GM18861 (cell line): ENCODE measurements at regions not wholly inside any gene's neighbourhood (a gene's known extent, or its start where the extent isn't known, plus 50 kb on each side); places are given as distances from the start of the nearest gene placed in this dataset.
"Not testable (repeated sequence)": the region's sequence is repeated elsewhere in the genome, so short reads cannot be mapped to it uniquely, and the experiment has no call there.

Experiments used
- ATAC-seq: cut with Tn5 transposase; IDR thresholded peaks from one replicate; pipeline ENCODE4 v1.9.1; 2021; ENCODE audit not compliant: unreplicated experiment

GRCh38 chr13:44051918-44052675, 172.4 kb downstream of the LACC1 start:
- no peak for ATAC-seq

GRCh38 chr13:44052780-44053184, 173.1 kb downstream of the LACC1 start:
- no peak for ATAC-seq

GRCh38 chr13:44053208-44053607, 173.5 kb downstream of the LACC1 start:
- no peak for ATAC-seq

- ATAC-seq = no peak
Observed at GRCh38 chr13:44054525-44054924, 174.8 kb downstream of the LACC1 start.

GRCh38 chr13:44055681-44056080, 176.0 kb downstream of the LACC1 start:
- ATAC-seq = not testable (repeated sequence)

- no peak for ATAC-seq
Observed at GRCh38 chr13:44058067-44058466, 178.4 kb downstream of the LACC1 start.

GRCh38 chr13:44058624-44059215, 179.0 kb downstream of the LACC1 start:
- ATAC-seq = no peak

- no peak for ATAC-seq
Observed at GRCh38 chr13:44061876-44062275, 182.2 kb downstream of the LACC1 start.

- ATAC-seq = no peak
Observed at GRCh38 chr13:44063467-44063866, 183.8 kb downstream of the LACC1 start.

- no peak for ATAC-seq
Observed at GRCh38 chr13:44063881-44064280, 184.2 kb downstream of the LACC1 start.

GRCh38 chr13:44064357-44064756, 184.7 kb downstream of the LACC1 start:
- ATAC-seq = no peak

GRCh38 chr13:44068169-44068568, 188.5 kb downstream of the LACC1 start:
- no peak for ATAC-seq

- ATAC-seq = no peak
Observed at GRCh38 chr13:44068737-44069136, 189.0 kb downstream of the LACC1 start.

- ATAC-seq = no peak
Observed at GRCh38 chr13:44072536-44072935, 192.8 kb downstream of the LACC1 start.

- ATAC-seq = no peak
Observed at GRCh38 chr13:44074611-44075010, 194.9 kb downstream of the LACC1 start.

GRCh38 chr13:44075113-44075512, 195.4 kb downstream of the LACC1 start:
- ATAC-seq = no peak

- ATAC-seq = no peak
Observed at GRCh38 chr13:44078806-44079376, 199.2 kb downstream of the LACC1 start.

GRCh38 chr13:44079413-44080205, 199.9 kb downstream of the LACC1 start:
- ATAC-seq = no peak

- no peak for ATAC-seq
Observed at GRCh38 chr13:44084146-44084545, 204.4 kb downstream of the LACC1 start.

GRCh38 chr13:44086389-44086788, 206.7 kb downstream of the LACC1 start:
- ATAC-seq = no peak

- ATAC-seq = no peak
Observed at GRCh38 chr13:44088411-44088810, 208.7 kb downstream of the LACC1 start.

- no peak for ATAC-seq
Observed at GRCh38 chr13:44088991-44089413, 209.3 kb downstream of the LACC1 start.
